CD4-positive, alpha-beta T cell treated with Interleukin-4 for 4 hours (primary cell): ENCODE measurements at regions not wholly inside any gene's neighbourhood (a gene's known extent, or its start where the extent isn't known, plus 50 kb on each side); places are given as distances from the start of the nearest gene placed in this dataset.
"Not testable (repeated sequence)": the region's sequence is repeated elsewhere in the genome, so short reads cannot be mapped to it uniquely, and the experiment has no call there.

Experiments
- DNase-seq: peaks from one replicate; pipeline ENCODE4 v3.0.0-alpha.2; 2020

GRCh38 chr5:36392186-36392585 lies 90.5 kb upstream of the RANBP3L start:
- no peak for DNase-seq

- no peak for DNase-seq
These were observed 91.1 kb upstream of the RANBP3L start for GRCh38 chr5:36392818-36393217.

- DNase-seq = no peak
These were observed 92.1 kb upstream of the RANBP3L start for GRCh38 chr5:36393656-36394428.

- no peak for DNase-seq
These were observed 93.6 kb upstream of the RANBP3L start for GRCh38 chr5:36395260-36395659.

- not testable (repeated sequence) for DNase-seq
These were observed 94.2 kb upstream of the RANBP3L start for GRCh38 chr5:36395947-36396346.

GRCh38 chr5:36396640-36397039 lies 94.9 kb upstream of the RANBP3L start:
- DNase-seq = no peak

- DNase-seq = no peak
These were observed 96.3 kb upstream of the RANBP3L start for GRCh38 chr5:36397901-36398536.

- DNase-seq = no peak
These were observed 100.8 kb upstream of the RANBP3L start for GRCh38 chr5:36402512-36402906.

GRCh38 chr5:36403632-36404311 lies 102.1 kb upstream of the RANBP3L start:
- DNase-seq = no peak

- DNase-seq = no peak
These were observed 104.3 kb upstream of the RANBP3L start for GRCh38 chr5:36406023-36406422.

GRCh38 chr5:36407396-36407795 lies 105.7 kb upstream of the RANBP3L start:
- DNase-seq = no peak

GRCh38 chr5:36409711-36410110 lies 108.0 kb upstream of the RANBP3L start:
- not testable (repeated sequence) for DNase-seq

- not testable (repeated sequence) for DNase-seq
These were observed 109.0 kb upstream of the RANBP3L start for GRCh38 chr5:36410672-36411071.

GRCh38 chr5:36414869-36415282 lies 113.2 kb upstream of the RANBP3L start:
- no peak for DNase-seq

GRCh38 chr5:36416605-36417004 lies 114.9 kb upstream of the RANBP3L start:
- DNase-seq = no peak

GRCh38 chr5:36417221-36417620 lies 115.5 kb upstream of the RANBP3L start:
- no peak for DNase-seq

- DNase-seq = no peak
These were observed 116.0 kb upstream of the RANBP3L start for GRCh38 chr5:36417668-36418067.

- no peak for DNase-seq
These were observed 116.7 kb upstream of the RANBP3L start for GRCh38 chr5:36418152-36418979.

- DNase-seq = no peak
These were observed 119.6 kb upstream of the RANBP3L start for GRCh38 chr5:36421256-36421655.

GRCh38 chr5:36422952-36423351 lies 121.2 kb upstream of the RANBP3L start:
- DNase-seq = no peak

GRCh38 chr5:36423578-36424307 lies 122.0 kb upstream of the RANBP3L start:
- no peak for DNase-seq

GRCh38 chr5:36426070-36426469 lies 124.4 kb upstream of the RANBP3L start:
- DNase-seq = not testable (repeated sequence)
